Loucy (cell line): ENCODE measurements at regions not wholly inside any gene's neighbourhood (a gene's known extent, or its start where the extent isn't known, plus 50 kb on each side); places are given as distances from the start of the nearest gene placed in this dataset.

Experiments used
- EZH2phosphoT487 ChIP-seq: fragments of 200-600 bp; IDR thresholded peaks from 2 replicates; pipeline ENCODE4 v1.6.1; 2018; ENCODE audit warnings: antibody characterized with exemption, mild to moderate bottlenecking, moderate library complexity, borderline replicate concordance
- TF ChIP-seq, protein P1 (sequence below): fragments of 200-600 bp; sonication (generic); conservative IDR thresholded peaks from 2 replicates; pipeline ENCODE4 v1.5.1; 2014; ENCODE audit warnings: mild to moderate bottlenecking, antibody characterized with exemption, low read length

DNA sequence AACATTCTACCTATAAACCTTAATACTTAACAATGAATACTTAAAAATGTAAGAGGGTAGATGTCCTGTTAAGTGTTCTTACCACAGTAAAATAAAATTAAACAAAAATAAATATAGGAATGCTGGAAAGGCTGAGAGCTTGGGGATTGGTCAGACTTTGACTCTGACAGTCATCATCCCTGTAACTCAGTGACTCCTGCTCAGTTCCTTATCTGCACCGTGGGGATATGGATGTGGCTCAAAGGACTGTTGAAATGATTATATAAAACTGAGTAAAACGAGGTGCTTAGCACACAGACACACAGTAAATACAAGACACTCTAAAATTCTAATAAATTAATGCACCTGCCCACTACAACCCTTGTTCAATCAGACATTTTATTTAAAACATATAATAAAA, 338.6 kb downstream of the TMEM114 start:
- TF ChIP-seq, protein P1, sequence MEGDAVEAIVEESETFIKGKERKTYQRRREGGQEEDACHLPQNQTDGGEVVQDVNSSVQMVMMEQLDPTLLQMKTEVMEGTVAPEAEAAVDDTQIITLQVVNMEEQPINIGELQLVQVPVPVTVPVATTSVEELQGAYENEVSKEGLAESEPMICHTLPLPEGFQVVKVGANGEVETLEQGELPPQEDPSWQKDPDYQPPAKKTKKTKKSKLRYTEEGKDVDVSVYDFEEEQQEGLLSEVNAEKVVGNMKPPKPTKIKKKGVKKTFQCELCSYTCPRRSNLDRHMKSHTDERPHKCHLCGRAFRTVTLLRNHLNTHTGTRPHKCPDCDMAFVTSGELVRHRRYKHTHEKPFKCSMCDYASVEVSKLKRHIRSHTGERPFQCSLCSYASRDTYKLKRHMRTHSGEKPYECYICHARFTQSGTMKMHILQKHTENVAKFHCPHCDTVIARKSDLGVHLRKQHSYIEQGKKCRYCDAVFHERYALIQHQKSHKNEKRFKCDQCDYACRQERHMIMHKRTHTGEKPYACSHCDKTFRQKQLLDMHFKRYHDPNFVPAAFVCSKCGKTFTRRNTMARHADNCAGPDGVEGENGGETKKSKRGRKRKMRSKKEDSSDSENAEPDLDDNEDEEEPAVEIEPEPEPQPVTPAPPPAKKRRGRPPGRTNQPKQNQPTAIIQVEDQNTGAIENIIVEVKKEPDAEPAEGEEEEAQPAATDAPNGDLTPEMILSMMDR, result no peak
- TF ChIP-seq EZH2phosphoT487, result no peak
